H1 (cell line): ENCODE measurements at regions not wholly inside any gene's neighbourhood (a gene's known extent, or its start where the extent isn't known, plus 50 kb on each side); places are given as distances from the start of the nearest gene placed in this dataset.

Experiments used
- CTCF ChIA-PET: fragments of 300-600 bp; sonication (Branson Sonifier 250); formaldehyde crosslinking; loops from one replicate; lab custom pipeline; 2021; ENCODE audit not compliant: partially characterized antibody; lab: Charles Lee
- POLR2A ChIA-PET: fragments of 300-600 bp; sonication (Branson Sonifier 250); formaldehyde crosslinking; loops from one replicate; lab custom pipeline; 2021; ENCODE audit warnings: inconsistent platforms; ENCODE audit not compliant: partially characterized antibody; lab: Charles Lee
- DNase-seq, 2 experiments: peaks; one replicate each; pipeline versions ENCODE4 v3.0.0 to v3.0.0-alpha.2; 2010 to 2022; ENCODE audit warnings: low spot score in 2 of 2, low read depth in 1 of 2, mixed read lengths in 1 of 2
- FAIRE-seq: peaks from 2 replicates; lab custom pipeline; 2011; peaks lifted over from hg19 to GRCh38; lab: Jason Lieb, UNC
- H2AFZ ChIP-seq: 2 replicates; pipeline ENCODE4 v1.8.1; 2012; ENCODE audit warnings: low read length, inconsistent platforms
- H2AK5ac ChIP-seq: 2 replicates; pipeline ENCODE4 v1.6.1; 2013; ENCODE audit warnings: low read depth, low read length
- H2BK120ac ChIP-seq: replicated peaks from 2 replicates; pipeline ENCODE3; 2013; ENCODE audit warnings: low read depth, low read length, inconsistent platforms
- H2BK12ac ChIP-seq: 2 replicates; pipeline ENCODE4 v1.6.1; 2013; ENCODE audit warnings: low read depth, low read length
- H2BK15ac ChIP-seq: 2 replicates; pipeline ENCODE4 v1.6.1; 2013; ENCODE audit warnings: low read length
- H2BK20ac ChIP-seq: 2 replicates; pipeline ENCODE4 v1.6.1; 2013; ENCODE audit warnings: low read length
- H2BK5ac ChIP-seq: 2 replicates; pipeline ENCODE4 v1.6.1; 2013; ENCODE audit warnings: low read depth, low read length
- H3K14ac ChIP-seq: 2 replicates; pipeline ENCODE4 v1.6.1; 2013; ENCODE audit warnings: inconsistent platforms; ENCODE audit not compliant: insufficient read length
- H3K18ac ChIP-seq: 2 replicates; pipeline ENCODE4 v1.6.1; 2013; ENCODE audit warnings: low read length; ENCODE audit errors: extremely low read depth
- H3K23ac ChIP-seq: 2 replicates; pipeline ENCODE4 v1.6.1; 2013; ENCODE audit warnings: inconsistent platforms; ENCODE audit not compliant: insufficient read length
- H3K23me2 ChIP-seq: 2 replicates; pipeline ENCODE4 v1.6.1; 2013; ENCODE audit warnings: low read depth, low read length
- H3K27ac ChIP-seq: 2 replicates; pipeline ENCODE4 v1.6.1; 2011; ENCODE audit warnings: low read depth, low read length, inconsistent platforms
- H3K27me3 ChIP-seq, 4 experiments: replicated peaks in 1 of 4; 1 replicate in 1 of 4; 2 replicates in 3 of 4; pipeline versions ENCODE4 v1.6.1 to v1.8.1; 2011 to 2013; ENCODE audit warnings: low read length in 3 of 4, mild to moderate bottlenecking in 3 of 4, inconsistent platforms in 2 of 4, mixed read lengths in 2 of 4, moderate library complexity in 1 of 4; ENCODE audit not compliant: control insufficient read depth in 3 of 4, insufficient read depth in 3 of 4; ENCODE audit errors: extremely low read depth in 1 of 4
- H3K36me3 ChIP-seq, 4 experiments: 2 replicates each; pipeline versions ENCODE4 v1.6.1 to v1.8.1; 2011 to 2013; ENCODE audit warnings: mild to moderate bottlenecking in 4 of 4, low read length in 3 of 4, moderate library complexity in 2 of 4, control low read depth in 1 of 4, inconsistent platforms in 1 of 4; ENCODE audit not compliant: insufficient read depth in 4 of 4, control insufficient read depth in 2 of 4
- H3K4ac ChIP-seq: replicated peaks from 2 replicates; pipeline ENCODE3; 2013; ENCODE audit warnings: low read length, low read depth, mixed read lengths, inconsistent platforms; ENCODE audit not compliant: insufficient read length
- H3K4me1 ChIP-seq, 4 experiments: replicated peaks in 1 of 4; 1 replicate in 1 of 4; 2 replicates in 3 of 4; pipeline versions ENCODE4 v1.6.1 to v1.8.1; 2011 to 2013; ENCODE audit warnings: low read length in 3 of 4, inconsistent platforms in 2 of 4, mixed read lengths in 1 of 4; ENCODE audit not compliant: insufficient read depth in 4 of 4, control insufficient read depth in 3 of 4
- H3K4me2 ChIP-seq, 2 experiments: 2 replicates each; pipeline versions ENCODE4 v1.6.1 to v1.8.1; 2011 to 2013; ENCODE audit warnings: low read depth in 2 of 2, low read length in 2 of 2, control low read depth in 1 of 2, inconsistent platforms in 1 of 2, mild to moderate bottlenecking in 1 of 2; ENCODE audit not compliant: insufficient read depth in 1 of 2
- H3K4me3 ChIP-seq, 4 experiments: fragments of 200-600, 300-600 bp in 1 of 4; sonication (generic), shearing (Covaris generic), sonication (Bioruptor Twin) in 1 of 4; 2 replicates each; pipeline versions ENCODE4 v1.5.1 to v1.8.1; 2011 to 2016; ENCODE audit warnings: low read length in 4 of 4, low read depth in 3 of 4, control low read depth in 2 of 4, inconsistent platforms in 2 of 4, mild to moderate bottlenecking in 2 of 4, mixed read lengths in 1 of 4, moderate library complexity in 1 of 4; ENCODE audit not compliant: insufficient read depth in 2 of 4; ENCODE audit errors: extremely low read depth in 1 of 4
- H3K56ac ChIP-seq: replicated peaks from 2 replicates; pipeline ENCODE3; 2013; ENCODE audit warnings: low read depth, mild to moderate bottlenecking, mixed read lengths, low read length, inconsistent platforms; ENCODE audit not compliant: insufficient read length
- H3K79me1 ChIP-seq: 2 replicates; pipeline ENCODE4 v1.6.1; 2013; ENCODE audit warnings: low read depth, low read length, control low read depth
- H3K79me2 ChIP-seq, 2 experiments: 2 replicates each; pipeline versions ENCODE4 v1.6.1 to v1.8.1; 2012 to 2013; ENCODE audit warnings: low read length in 2 of 2, mild to moderate bottlenecking in 2 of 2, inconsistent platforms in 1 of 2; ENCODE audit not compliant: insufficient read depth in 2 of 2, control insufficient read depth in 1 of 2
- H3K9ac ChIP-seq, 4 experiments: replicated peaks in 1 of 4; 1 replicate in 1 of 4; 2 replicates in 3 of 4; pipeline versions ENCODE4 v1.6.1 to v1.8.1; 2011 to 2013; ENCODE audit warnings: low read depth in 3 of 4, low read length in 3 of 4, control low read depth in 2 of 4, mild to moderate bottlenecking in 2 of 4, moderate library complexity in 2 of 4, inconsistent platforms in 1 of 4; ENCODE audit errors: extremely low read depth in 1 of 4
- H3K9me3 ChIP-seq, 2 experiments: 2 replicates each; pipeline versions ENCODE4 v1.6.1 to v1.8.1; 2012 to 2013; ENCODE audit warnings: mild to moderate bottlenecking in 2 of 2, moderate library complexity in 2 of 2, control low read depth in 1 of 2, inconsistent platforms in 1 of 2, low read depth in 1 of 2, low read length in 1 of 2, mixed read lengths in 1 of 2; ENCODE audit not compliant: insufficient read depth in 2 of 2
- H4K20me1 ChIP-seq, 2 experiments: replicated peaks in 1 of 2; 2 replicates each; pipeline versions ENCODE3 to v1.8.1; 2011 to 2013; ENCODE audit warnings: inconsistent platforms in 2 of 2, low read length in 2 of 2, mild to moderate bottlenecking in 1 of 2; ENCODE audit not compliant: insufficient read depth in 2 of 2, control insufficient read depth in 1 of 2
- H4K5ac ChIP-seq: 2 replicates; pipeline ENCODE4 v1.6.1; 2013; ENCODE audit warnings: low read length, low read depth, mixed read lengths, inconsistent platforms; ENCODE audit not compliant: insufficient read length
- H4K8ac ChIP-seq: 2 replicates; pipeline ENCODE4 v1.8.0; 2013; ENCODE audit warnings: mild to moderate bottlenecking, moderate library complexity, low read length, inconsistent platforms; ENCODE audit not compliant: insufficient read depth; ENCODE audit errors: extremely low read depth
- H4K91ac ChIP-seq: replicated peaks from 2 replicates; pipeline ENCODE3; 2013; ENCODE audit warnings: low read length, mixed read lengths, inconsistent platforms; ENCODE audit not compliant: insufficient read length
- FOSL1 ChIP-seq: IDR thresholded peaks from 2 replicates; pipeline ENCODE4 v1.6.1; 2011; ENCODE audit warnings: mild to moderate bottlenecking, low read depth, low read length, moderate library complexity; ENCODE audit not compliant: insufficient read depth
- TAF7 ChIP-seq: optimal IDR thresholded peaks from 2 replicates; pipeline ENCODE3; 2011; ENCODE audit warnings: low read depth, mild to moderate bottlenecking, inconsistent platforms, low read length, moderate library complexity, borderline replicate concordance
- WGBS, 2 experiments: shearing (Covaris generic) in 1 of 2; methylation state at CpG; one replicate each; pipeline versions ENCODE4 v1.1.6 to v1.1.7; 2013 to 2015; ENCODE audit warnings: low lambda C conversion rate in 2 of 2, mixed read lengths in 2 of 2, inconsistent platforms in 1 of 2, low coverage in 1 of 2, missing lambda C conversion rate in 1 of 2; ENCODE audit not compliant: insufficient replicate concordance in 2 of 2, insufficient coverage in 1 of 2, insufficient read length in 1 of 2; ENCODE audit errors: extremely low coverage in 1 of 2, missing lambda C conversion rate in 1 of 2; 5-methylcytosine and 5-hydroxymethylcytosine counted together

- no peak overlapping the region for H4K8ac ChIP-seq
- no peak for FAIRE-seq
- no peak overlapping the region for H3K9ac ChIP-seq
- no peak overlapping the region for H2BK12ac ChIP-seq
- no peak overlapping the region for H2BK5ac ChIP-seq
- H3K23me2 ChIP-seq, result no peaks in the 10 kb centered on the region
- ChIA-PET CTCF (no interaction called here), POLR2A (no interaction called here)
- H3K79me2 ChIP-seq, result no peaks in the 10 kb centered on the region
- H3K79me1 ChIP-seq, result no peaks in the 10 kb centered on the region
- H2BK20ac ChIP-seq, result no peak overlapping the region
- H2AK5ac ChIP-seq, result no peak overlapping the region
- H3K27me3 ChIP-seq, result no peaks in the 10 kb centered on the region
- H3K4ac ChIP-seq, result no peak overlapping the region
- H2BK120ac ChIP-seq, result no peak overlapping the region
- no peaks in the 10 kb centered on the region for H3K9me3 ChIP-seq
- WGBS, 2 experiments, result 90% methylated on average over 10 of the region's 10 CpGs; no CpG with 5 or more reads in 1 of the 2 experiments
- H4K5ac ChIP-seq, result no peak overlapping the region
- H4K91ac ChIP-seq, result no peak overlapping the region
- no peaks in the 10 kb centered on the region for H4K20me1 ChIP-seq
- no peak overlapping the region for H2AFZ ChIP-seq
- no peak for DNase-seq
- no peak overlapping the region for H3K14ac ChIP-seq
- H3K56ac ChIP-seq, result no peak overlapping the region
- H2BK15ac ChIP-seq, result no peak overlapping the region
- no peak overlapping the region for H3K27ac ChIP-seq
- no peak overlapping the region for H3K18ac ChIP-seq
- no peaks in the 10 kb centered on the region for H3K4me1 ChIP-seq
- no peaks in the 10 kb centered on the region for H3K36me3 ChIP-seq
- H3K4me2 ChIP-seq, result no peak overlapping the region
- no peak overlapping the region for H3K23ac ChIP-seq
- no peak overlapping the region for H3K4me3 ChIP-seq
- no peak for TF ChIP-seq FOSL1
- no peak for TF ChIP-seq TAF7
Measured at GRCh38 chr10:10551596-10552301, 465.9 kb upstream of the CELF2 start.
